CD4-positive, alpha-beta T cell (primary cell): ENCODE measurements at regions not wholly inside any gene's neighbourhood (a gene's known extent, or its start where the extent isn't known, plus 50 kb on each side); places are given as distances from the start of the nearest gene placed in this dataset.

ENCODE experiments used
- ATAC-seq: fragments of 200-7000 bp; cut with Tn5 transposase; one replicate; pipeline ENCODE4 v1.10.0; 2022; ENCODE audit warnings: mild to moderate bottlenecking; ENCODE audit not compliant: poor library complexity
- CTCF ChIA-PET: fragments of 350-600 bp; sonication (Branson Sonifier 250); formaldehyde crosslinking; loops from one replicate; lab custom pipeline; 2021; ENCODE audit warnings: antibody characterized with exemption, inconsistent platforms; lab: Charles Lee
- POLR2A ChIA-PET: fragments of 350-600 bp; sonication (Branson Sonifier 250); formaldehyde crosslinking; loops from one replicate; lab custom pipeline; 2021; ENCODE audit warnings: antibody characterized with exemption, inconsistent platforms; lab: Charles Lee
- DNase-seq, 14 experiments: peaks; one replicate each; pipeline ENCODE4 v3.0.0-alpha.2; 2013 to 2020; ENCODE audit warnings: mixed read lengths in 2 of 14
- H3K27ac ChIP-seq, 2 donors: one replicate each; pipeline versions ENCODE4 v1.5.1 to v1.7.0; 2013; ENCODE audit warnings: low read length in 2 of 2, low read depth in 1 of 2, mild to moderate bottlenecking in 1 of 2
- H3K27me3 ChIP-seq, 2 experiments: 1 replicate in 1 of 2; 2 replicates in 1 of 2; pipeline versions ENCODE4 v1.6.1 to v1.7.0; 2013; ENCODE audit warnings: low read length in 2 of 2, control low read depth in 1 of 2, mild to moderate bottlenecking in 1 of 2, moderate library complexity in 1 of 2; ENCODE audit not compliant: insufficient read depth in 2 of 2, control insufficient read depth in 1 of 2
- H3K36me3 ChIP-seq: one replicate; pipeline ENCODE4 v1.6.1; 2013; ENCODE audit warnings: low read length, control low read depth; ENCODE audit not compliant: insufficient read depth
- H3K4me1 ChIP-seq: one replicate; pipeline ENCODE4 v1.6.1; 2013; ENCODE audit warnings: low read length, control low read depth; ENCODE audit not compliant: insufficient read depth
- H3K4me3 ChIP-seq: one replicate; pipeline ENCODE4 v1.5.1; 2013; ENCODE audit warnings: mild to moderate bottlenecking, low read length, moderate library complexity
- H3K9me3 ChIP-seq, 2 experiments: 1 replicate in 1 of 2; 2 replicates in 1 of 2; pipeline versions ENCODE4 v1.6.1 to v1.7.0; 2013; ENCODE audit warnings: low read length in 2 of 2, mild to moderate bottlenecking in 2 of 2, control low read depth in 1 of 2, moderate library complexity in 1 of 2; ENCODE audit not compliant: control insufficient read depth in 1 of 2, insufficient read depth in 1 of 2
- H3K27ac Mint-ChIP-seq: one replicate; pipeline ENCODE4 v1.8.0; 2020; ENCODE audit warnings: mixed read lengths
- H3K27me3 Mint-ChIP-seq: one replicate; pipeline ENCODE4 v1.8.0; 2021; ENCODE audit warnings: mixed read lengths
- H3K36me3 Mint-ChIP-seq: one replicate; pipeline ENCODE4 v1.8.0; 2021; ENCODE audit warnings: low read depth, mixed read lengths
- H3K4me1 Mint-ChIP-seq: one replicate; pipeline ENCODE4 v1.8.0; 2021; ENCODE audit warnings: low read depth, mixed read lengths
- H3K4me3 Mint-ChIP-seq: one replicate; pipeline ENCODE4 v1.8.0; 2020; ENCODE audit warnings: mild to moderate bottlenecking, mixed read lengths
- H3K9me3 Mint-ChIP-seq: one replicate; pipeline ENCODE4 v1.8.0; 2020; ENCODE audit warnings: mixed read lengths
- intact Hi-C, 2 experiments: fragments of 100-400 bp; cut with DNase I in 1 of 2; cut with micrococcal nuclease in 1 of 2; formaldehyde crosslinking; loops; one replicate each; pipeline versions ENCODE4 v1.15.1 to v1.9.0; 2023 to 2025; cut with DNase I, micrococcal nuclease
- TF ChIP-seq, protein P1 (sequence below): fragments of 200-600 bp; IDR thresholded peaks from one replicate; pipeline ENCODE4 v1.8.0; 2022; ENCODE audit warnings: antibody characterized with exemption, mild to moderate bottlenecking

DNA sequence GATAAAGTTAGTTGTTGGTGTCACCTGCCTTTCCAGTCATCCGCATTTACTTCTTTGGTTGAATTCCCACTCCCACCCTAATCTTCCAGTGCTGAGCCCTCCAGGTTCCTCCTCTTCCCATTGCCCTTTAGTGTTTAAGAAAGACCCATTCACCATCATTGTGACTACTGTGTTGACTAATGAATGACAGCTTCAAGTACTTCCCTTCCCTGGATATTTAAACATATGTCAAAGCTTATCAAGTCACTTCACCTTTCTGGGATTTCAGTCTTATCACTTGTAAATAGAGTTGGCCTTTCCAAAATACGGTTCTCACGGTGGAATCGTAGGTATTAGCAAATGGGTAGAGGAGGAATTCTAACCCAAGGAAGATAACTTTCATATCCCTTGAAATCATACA is 201.6 kb upstream of the SVIL start:
- Mint-ChIP-seq H3K4me3 (no peak overlapping the region), H3K27me3 (no peaks in the 10 kb centered on the region), H3K9me3 (no peaks in the 10 kb centered on the region), H3K27ac (no peak overlapping the region), H3K36me3 (no peaks in the 10 kb centered on the region), H3K4me1 (no peaks in the 10 kb centered on the region)
- H3K27ac ChIP-seq: no peak overlapping the region
- no peaks in the 10 kb centered on the region for H3K27me3 ChIP-seq
- ChIA-PET POLR2A (no interaction called here), CTCF (no interaction called here)
- no peaks in the 10 kb centered on the region for H3K4me1 ChIP-seq
- H3K4me3 ChIP-seq: no peak overlapping the region
- intact Hi-C loops: no loop called here
- TF ChIP-seq, protein P1, sequence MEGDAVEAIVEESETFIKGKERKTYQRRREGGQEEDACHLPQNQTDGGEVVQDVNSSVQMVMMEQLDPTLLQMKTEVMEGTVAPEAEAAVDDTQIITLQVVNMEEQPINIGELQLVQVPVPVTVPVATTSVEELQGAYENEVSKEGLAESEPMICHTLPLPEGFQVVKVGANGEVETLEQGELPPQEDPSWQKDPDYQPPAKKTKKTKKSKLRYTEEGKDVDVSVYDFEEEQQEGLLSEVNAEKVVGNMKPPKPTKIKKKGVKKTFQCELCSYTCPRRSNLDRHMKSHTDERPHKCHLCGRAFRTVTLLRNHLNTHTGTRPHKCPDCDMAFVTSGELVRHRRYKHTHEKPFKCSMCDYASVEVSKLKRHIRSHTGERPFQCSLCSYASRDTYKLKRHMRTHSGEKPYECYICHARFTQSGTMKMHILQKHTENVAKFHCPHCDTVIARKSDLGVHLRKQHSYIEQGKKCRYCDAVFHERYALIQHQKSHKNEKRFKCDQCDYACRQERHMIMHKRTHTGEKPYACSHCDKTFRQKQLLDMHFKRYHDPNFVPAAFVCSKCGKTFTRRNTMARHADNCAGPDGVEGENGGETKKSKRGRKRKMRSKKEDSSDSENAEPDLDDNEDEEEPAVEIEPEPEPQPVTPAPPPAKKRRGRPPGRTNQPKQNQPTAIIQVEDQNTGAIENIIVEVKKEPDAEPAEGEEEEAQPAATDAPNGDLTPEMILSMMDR: no peak
- H3K36me3 ChIP-seq: no peaks in the 10 kb centered on the region
- ATAC-seq (no peak), DNase-seq (no peak)
- H3K9me3 ChIP-seq: peaks cover 0 to 3% of the 10 kb centered on the region in 2 experiments

- Histone ChIP-seq H3K4me1 (no peaks in the 10 kb centered on the region), H3K27ac (no peak overlapping the region), H3K36me3 (no peaks in the 10 kb centered on the region), H3K9me3 (peaks cover 0 to 3% of the 10 kb centered on the region in 2 experiments), H3K4me3 (no peak overlapping the region), H3K27me3 (no peaks in the 10 kb centered on the region)
- TF ChIP-seq, protein P1: no peak
- no peak for ATAC-seq
- no peak for DNase-seq
- CTCF ChIA-PET: no interaction called here
- Mint-ChIP-seq H3K4me3 (no peak overlapping the region), H3K9me3 (no peaks in the 10 kb centered on the region), H3K27ac (no peak overlapping the region), H3K27me3 (no peaks in the 10 kb centered on the region), H3K4me1 (no peaks in the 10 kb centered on the region), H3K36me3 (no peaks in the 10 kb centered on the region)
- POLR2A ChIA-PET: no interaction called here
- intact Hi-C loops: no loop called here
Measured at GRCh38 chr10:29835055-29835454, 200.3 kb upstream of the SVIL start.

- H3K27ac Mint-ChIP-seq: no peak overlapping the region
- CTCF ChIA-PET: no interaction called here
- Histone ChIP-seq H3K9me3 (peaks cover 0 to 5% of the 10 kb centered on the region in 2 experiments), H3K4me1 (no peaks in the 10 kb centered on the region), H3K4me3 (no peak overlapping the region), H3K27ac (no peak overlapping the region), H3K36me3 (no peaks in the 10 kb centered on the region), H3K27me3 (no peaks in the 10 kb centered on the region)
- POLR2A ChIA-PET: no interaction called here
- TF ChIP-seq, protein P1: no peak
- ATAC-seq (no peak), DNase-seq (no peak)
- no peaks in the 10 kb centered on the region for H3K36me3 Mint-ChIP-seq
- H3K27me3 Mint-ChIP-seq: no peaks in the 10 kb centered on the region
- no peaks in the 10 kb centered on the region for H3K4me1 Mint-ChIP-seq
- peaks cover 5% of the 10 kb centered on the region for H3K9me3 Mint-ChIP-seq
- intact Hi-C loops: no loop called here
- H3K4me3 Mint-ChIP-seq: no peak overlapping the region
Measured at GRCh38 chr10:29830531-29831512, 196.1 kb upstream of the SVIL start.
